PFSK-1 (cell line): ENCODE measurements at regions not wholly inside any gene's neighbourhood (a gene's known extent, or its start where the extent isn't known, plus 50 kb on each side); places are given as distances from the start of the nearest gene placed in this dataset.

ENCODE experiments used
- FOXP2 ChIP-seq: optimal IDR thresholded peaks from 2 replicates; pipeline ENCODE3; 2011; ENCODE audit warnings: borderline replicate concordance, control low read depth, inconsistent platforms; ENCODE audit not compliant: insufficient read depth; ENCODE audit errors: extremely low read length, extremely low read depth
- POLR2AphosphoS5 ChIP-seq: IDR thresholded peaks from 2 replicates; pipeline ENCODE4 v1.6.1; 2012; ENCODE audit warnings: low read depth, mild to moderate bottlenecking, control low read depth, low read length, moderate library complexity
- REST ChIP-seq, 2 experiments: IDR thresholded peaks; 2 replicates each; pipeline versions ENCODE4 v1.6.1 to v1.8.0; 2011 to 2012; ENCODE audit warnings: low read depth in 2 of 2, low read length in 2 of 2, control low read depth in 1 of 2, inconsistent platforms in 1 of 2, mild to moderate bottlenecking in 1 of 2, moderate library complexity in 1 of 2; ENCODE audit not compliant: insufficient read depth in 1 of 2
- SIN3A ChIP-seq: IDR thresholded peaks from 2 replicates; pipeline ENCODE4 v1.6.1; 2012; ENCODE audit warnings: mild to moderate bottlenecking, low read length, moderate library complexity, borderline replicate concordance; ENCODE audit not compliant: insufficient read depth
- TAF1 ChIP-seq: IDR thresholded peaks from 2 replicates; pipeline ENCODE4 v1.6.1; 2012; ENCODE audit warnings: low read length, control low read depth, borderline replicate concordance; ENCODE audit not compliant: insufficient read depth

GRCh38 chr1:201717286-201717685 lies 111.7 kb upstream of the IPO9 start:
- no peak for TF ChIP-seq POLR2AphosphoS5
- TF ChIP-seq REST (IDR thresholded peaks at IDR 0.05; ENCODE audit: insufficient read depth in 1 of 2, low read depth in 2 of 2, low read length in 2 of 2), result no peak
- TF ChIP-seq SIN3A, result no peak
- TF ChIP-seq FOXP2, result no peak
- TF ChIP-seq TAF1, result no peak
